ENCODE measurements at regions not wholly inside any gene's neighbourhood (a gene's known extent, or its start where the extent isn't known, plus 50 kb on each side); places are given as distances from the start of the nearest gene placed in this dataset.

DNA sequence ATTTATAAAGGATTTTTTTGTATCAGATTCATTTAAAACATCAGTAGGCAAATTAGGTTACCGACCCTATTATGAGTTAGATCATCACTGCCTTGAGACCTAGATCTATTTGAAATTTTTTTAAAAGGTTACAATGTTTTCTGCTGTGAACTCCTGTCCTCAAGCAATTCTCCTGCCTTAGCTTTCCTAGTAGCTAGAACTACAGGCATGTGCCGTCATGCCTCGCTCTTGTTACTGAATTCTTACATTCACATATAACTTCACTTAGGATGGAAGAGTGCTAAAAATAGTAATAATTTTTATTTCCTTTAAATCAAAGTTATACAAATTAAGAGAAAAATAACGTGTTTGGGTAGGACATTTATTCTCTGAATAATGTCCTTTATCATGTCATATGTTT lies 75.5 kb upstream of the MAOA start (continued):
- TF ChIP-seq, protein P1, sequence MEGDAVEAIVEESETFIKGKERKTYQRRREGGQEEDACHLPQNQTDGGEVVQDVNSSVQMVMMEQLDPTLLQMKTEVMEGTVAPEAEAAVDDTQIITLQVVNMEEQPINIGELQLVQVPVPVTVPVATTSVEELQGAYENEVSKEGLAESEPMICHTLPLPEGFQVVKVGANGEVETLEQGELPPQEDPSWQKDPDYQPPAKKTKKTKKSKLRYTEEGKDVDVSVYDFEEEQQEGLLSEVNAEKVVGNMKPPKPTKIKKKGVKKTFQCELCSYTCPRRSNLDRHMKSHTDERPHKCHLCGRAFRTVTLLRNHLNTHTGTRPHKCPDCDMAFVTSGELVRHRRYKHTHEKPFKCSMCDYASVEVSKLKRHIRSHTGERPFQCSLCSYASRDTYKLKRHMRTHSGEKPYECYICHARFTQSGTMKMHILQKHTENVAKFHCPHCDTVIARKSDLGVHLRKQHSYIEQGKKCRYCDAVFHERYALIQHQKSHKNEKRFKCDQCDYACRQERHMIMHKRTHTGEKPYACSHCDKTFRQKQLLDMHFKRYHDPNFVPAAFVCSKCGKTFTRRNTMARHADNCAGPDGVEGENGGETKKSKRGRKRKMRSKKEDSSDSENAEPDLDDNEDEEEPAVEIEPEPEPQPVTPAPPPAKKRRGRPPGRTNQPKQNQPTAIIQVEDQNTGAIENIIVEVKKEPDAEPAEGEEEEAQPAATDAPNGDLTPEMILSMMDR (IDR thresholded peaks at IDR 0.05; ENCODE audit: control extremely low read depth in 1 of 3, insufficient read depth in 1 of 3, low read depth in 1 of 3, low read length in 3 of 3) = no peak
- TF ChIP-seq EP300 (IDR thresholded peaks at IDR 0.05; ENCODE audit: borderline replicate concordance in 1 of 2, low read depth in 2 of 2, low read length in 2 of 2) (no peak), SUZ12 (IDR thresholded peaks at IDR 0.05; ENCODE audit: low read length) (no peak)
